Lower leg skin (tissue), 4 donors: ENCODE measurements at regions not wholly inside any gene's neighbourhood (a gene's known extent, or its start where the extent isn't known, plus 50 kb on each side); places are given as distances from the start of the nearest gene placed in this dataset.

Experiments used
- DNase-seq, 2 donors: peaks; one replicate each; pipeline ENCODE4 v3.0.0-alpha.2; 2019; ENCODE audit warnings: low spot score in 2 of 2
- H3K4me3 ChIP-seq: fragments of 200-600 bp; sonication (generic); 2 replicates; pipeline ENCODE4 v1.5.1; 2017; ENCODE audit warnings: mild to moderate bottlenecking, low read depth; ENCODE audit not compliant: poor library complexity, severe bottlenecking
- CTCF ChIP-seq, 3 donors: fragments of 450-650 bp; IDR thresholded peaks; one replicate each; pipeline ENCODE4 v1.5.1; 2016; ENCODE audit warnings: antibody characterized with exemption in 3 of 3, mild to moderate bottlenecking in 3 of 3, moderate library complexity in 2 of 3
- POLR2A ChIP-seq, 2 donors: fragments of 450-650 bp; IDR thresholded peaks; one replicate each; pipeline ENCODE4 v1.6.1; 2016 to 2017; ENCODE audit warnings: antibody characterized with exemption in 2 of 2, mild to moderate bottlenecking in 1 of 2, moderate library complexity in 1 of 2
- WGBS, 2 donors: methylation state at CpG; one replicate each; pipeline ENCODE4 v1.1.5; 2018; 5-methylcytosine and 5-hydroxymethylcytosine counted together
- intact Hi-C: fragments of 100-400 bp; cut with DNase I; formaldehyde crosslinking; loops from one replicate; pipeline ENCODE4 v1.15.0; 2023; ENCODE audit warnings: low total_unique reads

- intact Hi-C loops = no loop called here
- no peak overlapping the region for H3K4me3 ChIP-seq
- WGBS, 2 donors = 73 to 76% methylated on average over 7 of the region's 7 CpGs
- no peak for TF ChIP-seq CTCF (IDR thresholded peaks at IDR 0.05)
- no peak for TF ChIP-seq POLR2A (IDR thresholded peaks at IDR 0.05)
- no peak for DNase-seq
Observed at GRCh38 chr12:24416423-24417109, 467.1 kb upstream of the SOX5 start.

GRCh38 chr12:24415934-24416333, 466.5 kb upstream of the SOX5 start:
- 70 to 72% methylated on average over 6 of the region's 6 CpGs for WGBS, 2 donors
- H3K4me3 ChIP-seq = no peak overlapping the region
- TF ChIP-seq CTCF (IDR thresholded peaks at IDR 0.05) (no peak), POLR2A (IDR thresholded peaks at IDR 0.05) (no peak)
- intact Hi-C loops = no loop called here
- no peak for DNase-seq

GRCh38 chr12:24414480-24414879, 465.0 kb upstream of the SOX5 start:
- TF ChIP-seq CTCF (IDR thresholded peaks at IDR 0.05) (no peak), POLR2A (IDR thresholded peaks at IDR 0.05) (no peak)
- 58 to 61% methylated on average over 5 of the region's 5 CpGs for WGBS, 2 donors

GRCh38 chr12:24411948-24412347, 462.5 kb upstream of the SOX5 start:
- DNase-seq = no peak
- 97 to 98% methylated on average over 8 of the region's 8 CpGs for WGBS, 2 donors
- no peak for TF ChIP-seq CTCF (IDR thresholded peaks at IDR 0.05)
- no peak for TF ChIP-seq POLR2A (IDR thresholded peaks at IDR 0.05)
- H3K4me3 ChIP-seq = no peak overlapping the region
- intact Hi-C loops = no loop called here

More at GRCh38 chr12:24414480-24414879, 465.0 kb upstream of the SOX5 start:
- intact Hi-C loops = no loop called here
- DNase-seq = no peak
- H3K4me3 ChIP-seq = no peak overlapping the region

- WGBS, 2 donors = 86 to 93% methylated on average over 5 of the region's 5 CpGs
- TF ChIP-seq POLR2A (IDR thresholded peaks at IDR 0.05) (no peak), CTCF (IDR thresholded peaks at IDR 0.05) (no peak)
- no peak overlapping the region for H3K4me3 ChIP-seq
- intact Hi-C loops = no loop called here
- no peak for DNase-seq
Observed at GRCh38 chr12:24409868-24410267, 460.4 kb upstream of the SOX5 start.

- DNase-seq = no peak
- intact Hi-C loops = no loop called here
- whole genome bisulfite sequencing, 2 donors = 75 to 88% methylated on average over 5 of the region's 5 CpGs
- H3K4me3 ChIP-seq = no peak overlapping the region
- no peak for TF ChIP-seq CTCF (IDR thresholded peaks at IDR 0.05)
- no peak for TF ChIP-seq POLR2A (IDR thresholded peaks at IDR 0.05)
Observed at GRCh38 chr12:24408305-24408704, 458.8 kb upstream of the SOX5 start.
